GM18498 (cell line): ENCODE measurements at regions not wholly inside any gene's neighbourhood (a gene's known extent, or its start where the extent isn't known, plus 50 kb on each side); places are given as distances from the start of the nearest gene placed in this dataset.
"Not testable (repeated sequence)": the region's sequence is repeated elsewhere in the genome, so short reads cannot be mapped to it uniquely, and the experiment has no call there.

Source experiments
- ATAC-seq: cut with Tn5 transposase; IDR thresholded peaks from one replicate; pipeline ENCODE4 v1.9.1; 2021; ENCODE audit warnings: mild to moderate bottlenecking, moderate library complexity; ENCODE audit not compliant: unreplicated experiment

GRCh38 chr2:21754164-21754788, 630.5 kb downstream of the TDRD15 start:
- ATAC-seq, result no peak

GRCh38 chr2:21757805-21758430, 634.1 kb downstream of the TDRD15 start:
- no peak for ATAC-seq

- ATAC-seq, result no peak
These were observed 636.1 kb downstream of the TDRD15 start for GRCh38 chr2:21759819-21760218.

GRCh38 chr2:21761361-21761760, 637.6 kb downstream of the TDRD15 start:
- ATAC-seq, result no peak

GRCh38 chr2:21763501-21763900, 639.7 kb downstream of the TDRD15 start:
- ATAC-seq, result no peak

- no peak for ATAC-seq
These were observed 647.0 kb downstream of the TDRD15 start for GRCh38 chr2:21770787-21771186.

- no peak for ATAC-seq
These were observed 648.9 kb downstream of the TDRD15 start for GRCh38 chr2:21772624-21773023.

- ATAC-seq, result no peak
These were observed 649.4 kb downstream of the TDRD15 start for GRCh38 chr2:21773168-21773567.

- no peak for ATAC-seq
These were observed 651.1 kb downstream of the TDRD15 start for GRCh38 chr2:21774691-21775368.

- no peak for ATAC-seq
These were observed 656.0 kb downstream of the TDRD15 start for GRCh38 chr2:21779786-21780185.

- ATAC-seq, result no peak
These were observed 658.2 kb downstream of the TDRD15 start for GRCh38 chr2:21781962-21782361.

GRCh38 chr2:21782866-21783265, 659.1 kb downstream of the TDRD15 start:
- ATAC-seq, result no peak

GRCh38 chr2:21787941-21788340, 664.2 kb downstream of the TDRD15 start:
- no peak for ATAC-seq

GRCh38 chr2:21790311-21790710, 666.5 kb downstream of the TDRD15 start:
- ATAC-seq, result not testable (repeated sequence)

- no peak for ATAC-seq
These were observed 668.8 kb downstream of the TDRD15 start for GRCh38 chr2:21792571-21792970.

- ATAC-seq, result no peak
These were observed 669.7 kb downstream of the TDRD15 start for GRCh38 chr2:21793461-21793860.

- no peak for ATAC-seq
These were observed 670.8 kb downstream of the TDRD15 start for GRCh38 chr2:21794611-21795010.

GRCh38 chr2:21800356-21800755, 676.6 kb downstream of the TDRD15 start:
- no peak for ATAC-seq

- ATAC-seq, result no peak
These were observed 679.8 kb downstream of the TDRD15 start for GRCh38 chr2:21803550-21803949.

GRCh38 chr2:21804151-21804550, 680.4 kb downstream of the TDRD15 start:
- ATAC-seq, result no peak

GRCh38 chr2:21811541-21811940, 687.8 kb downstream of the TDRD15 start:
- ATAC-seq, result no peak

- no peak for ATAC-seq
These were observed 689.0 kb downstream of the TDRD15 start for GRCh38 chr2:21812766-21813165.
